HG03025 (cell line): ENCODE measurements at regions not wholly inside any gene's neighbourhood (a gene's known extent, or its start where the extent isn't known, plus 50 kb on each side); places are given as distances from the start of the nearest gene placed in this dataset.
"Not testable (repeated sequence)": the region's sequence is repeated elsewhere in the genome, so short reads cannot be mapped to it uniquely, and the experiment has no call there.

Source experiments
- ATAC-seq: cut with Tn5 transposase; IDR thresholded peaks from one replicate; pipeline ENCODE4 v1.9.1; 2021; ENCODE audit warnings: mild to moderate bottlenecking, moderate library complexity; ENCODE audit not compliant: unreplicated experiment, low FRiP score

GRCh38 chr18:26654616-26655524 lies 106.5 kb upstream of the KCTD1 start:
- ATAC-seq, result no peak

- ATAC-seq, result no peak
These were observed 105.7 kb upstream of the KCTD1 start for GRCh38 chr18:26653943-26654615.

- no peak for ATAC-seq
These were observed 104.1 kb upstream of the KCTD1 start for GRCh38 chr18:26652501-26652900.

GRCh38 chr18:26650310-26651268 lies 102.2 kb upstream of the KCTD1 start:
- no peak for ATAC-seq

GRCh38 chr18:26649193-26649543 lies 100.8 kb upstream of the KCTD1 start:
- no peak for ATAC-seq

GRCh38 chr18:26648509-26649192 lies 100.3 kb upstream of the KCTD1 start:
- no peak for ATAC-seq

DNA sequence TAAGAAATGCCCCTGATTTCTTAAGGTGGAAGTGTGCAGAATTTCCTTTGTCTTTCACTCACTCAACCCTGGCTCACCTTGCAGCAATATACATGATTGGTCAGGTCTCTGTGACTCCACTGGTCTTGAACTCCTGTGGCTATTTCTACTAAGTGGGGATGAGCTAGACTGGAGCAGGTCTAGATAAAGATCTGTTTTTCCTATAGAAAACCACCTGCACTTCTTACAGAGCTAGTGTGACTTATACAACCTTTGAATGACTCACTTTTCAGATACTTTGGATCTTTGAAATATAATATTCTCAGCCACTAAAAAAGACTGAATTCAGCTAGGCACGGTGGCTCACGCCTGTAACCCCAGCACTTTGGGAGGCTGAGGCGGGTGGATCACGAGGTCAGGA lies 98.5 kb upstream of the KCTD1 start:
- no peak for ATAC-seq

DNA sequence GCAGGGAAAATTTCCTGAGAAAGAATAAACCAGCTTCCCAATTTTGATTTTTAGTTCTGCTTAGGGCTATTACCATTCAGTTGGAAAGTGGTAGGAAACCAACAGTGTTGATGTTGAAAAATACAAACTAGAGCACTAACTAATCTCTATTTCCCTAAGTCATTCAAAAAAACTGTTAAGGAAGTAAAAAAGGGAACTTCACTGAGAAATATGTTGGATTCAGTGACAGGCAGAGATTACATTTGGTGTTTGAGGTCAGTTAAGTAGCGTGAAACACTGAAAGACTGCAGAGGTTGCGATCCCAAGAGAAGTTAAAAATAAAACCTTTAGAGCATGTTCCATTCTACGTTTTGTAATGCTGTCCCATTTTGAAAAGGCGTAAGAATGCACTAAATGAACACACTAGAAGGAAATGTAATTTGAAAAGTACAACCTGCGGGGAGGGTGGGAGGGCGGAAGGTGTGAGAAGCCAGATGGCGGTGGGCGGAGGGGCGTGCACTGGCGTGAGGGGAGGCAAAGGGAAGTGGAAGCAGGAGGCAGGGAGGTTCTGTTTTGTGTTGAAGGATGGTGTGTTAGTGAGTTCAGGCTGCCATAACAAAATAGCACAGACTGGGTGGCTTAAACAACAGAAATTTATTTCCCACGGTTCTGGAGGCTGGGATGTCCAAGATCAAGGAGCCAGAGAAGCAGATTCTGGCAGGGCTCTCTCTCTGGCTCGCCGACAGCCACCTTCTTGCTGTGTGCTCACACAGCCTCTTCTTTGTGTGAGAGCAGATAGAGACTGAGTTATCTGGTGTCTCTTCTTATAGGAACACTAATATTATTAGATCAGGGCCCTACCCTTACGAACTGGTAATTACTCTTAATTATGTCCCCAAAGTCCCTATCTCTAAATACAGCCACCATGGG lies 94.3 kb upstream of the KCTD1 start:
- ATAC-seq, result no peak

- no peak for ATAC-seq
These were observed 92.2 kb upstream of the KCTD1 start for GRCh38 chr18:26640541-26640940.

DNA sequence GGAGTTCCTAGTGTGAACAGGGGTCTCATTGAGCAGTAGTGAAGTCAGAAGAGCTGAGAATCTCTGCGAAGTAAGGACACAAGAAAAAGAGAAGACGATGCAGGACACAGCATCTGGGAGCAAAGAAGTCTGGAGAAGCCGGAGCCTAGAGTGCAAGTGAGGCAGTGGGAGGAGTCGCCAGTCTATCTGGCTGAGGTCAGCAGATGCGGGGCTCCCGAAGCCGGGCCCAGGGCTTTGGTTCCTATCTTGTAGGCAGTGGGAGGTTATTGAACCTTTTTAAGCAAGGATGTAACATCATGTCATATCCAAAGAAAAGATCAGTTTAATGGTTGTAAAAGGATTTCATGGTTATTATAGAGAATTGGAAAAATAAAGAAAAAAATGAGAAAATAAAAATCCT lies 90.8 kb upstream of the KCTD1 start:
- no peak for ATAC-seq

DNA sequence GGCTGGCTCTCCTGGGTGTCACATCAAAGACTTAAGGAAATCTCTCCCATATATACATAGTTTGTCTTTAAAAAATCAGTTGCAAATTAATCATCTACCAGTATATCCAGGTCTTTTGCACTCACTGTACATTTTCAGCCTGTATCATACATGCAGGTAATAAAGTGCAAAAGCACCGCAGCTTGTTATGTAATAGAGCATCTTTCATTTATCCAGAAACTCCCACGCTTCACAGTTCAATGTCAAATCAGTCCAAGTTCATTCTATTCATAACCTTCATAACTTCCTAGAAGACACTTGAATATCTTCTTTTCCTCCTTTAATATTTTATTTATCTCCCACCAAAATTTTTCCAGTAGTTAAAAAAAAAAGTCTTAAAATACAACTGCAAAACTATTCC lies 89.6 kb upstream of the KCTD1 start:
- ATAC-seq, result no peak

DNA sequence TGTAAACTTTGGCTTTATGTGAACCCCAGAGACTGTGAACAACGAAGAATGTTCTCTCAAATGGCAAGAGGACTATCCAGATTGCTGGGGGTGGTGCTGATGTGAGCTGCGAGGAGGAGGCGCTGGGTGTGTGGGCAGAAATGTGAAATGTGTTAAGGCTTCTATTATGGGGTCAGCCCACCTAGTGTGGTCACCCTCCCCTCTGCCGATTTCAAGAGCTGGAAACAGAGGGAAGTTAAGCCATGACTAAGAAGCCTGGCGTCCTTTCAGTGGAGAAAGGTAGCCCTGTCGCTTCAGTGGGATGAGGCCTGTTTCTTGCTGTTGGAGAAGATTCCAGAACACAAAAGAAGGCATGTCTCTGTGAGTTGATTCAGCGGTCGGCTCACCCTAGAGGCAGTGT lies 89.0 kb upstream of the KCTD1 start:
- ATAC-seq, result no peak

- no peak for ATAC-seq
These were observed 87.1 kb upstream of the KCTD1 start for GRCh38 chr18:26635466-26635865.

DNA sequence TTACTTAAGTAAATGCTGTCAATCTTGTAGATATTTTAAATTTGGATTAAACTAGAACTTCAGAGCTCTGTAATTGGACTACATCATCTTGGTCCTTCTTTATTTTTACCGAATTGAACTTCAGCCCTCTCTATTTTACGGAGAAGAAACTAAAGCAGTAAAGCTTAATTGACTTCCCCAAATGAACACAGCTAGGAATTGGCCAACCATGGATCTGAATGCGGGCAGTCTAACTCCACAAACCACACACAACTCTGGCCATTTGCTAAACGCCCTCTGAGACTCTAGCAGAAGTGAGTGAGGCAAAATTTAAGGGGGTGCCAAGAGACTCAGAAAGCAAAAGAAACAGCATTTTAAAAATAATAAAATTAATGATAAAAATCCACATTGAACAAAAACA lies 86.3 kb upstream of the KCTD1 start:
- ATAC-seq, result no peak

- ATAC-seq, result no peak
These were observed 82.8 kb upstream of the KCTD1 start for GRCh38 chr18:26631135-26631534.

DNA sequence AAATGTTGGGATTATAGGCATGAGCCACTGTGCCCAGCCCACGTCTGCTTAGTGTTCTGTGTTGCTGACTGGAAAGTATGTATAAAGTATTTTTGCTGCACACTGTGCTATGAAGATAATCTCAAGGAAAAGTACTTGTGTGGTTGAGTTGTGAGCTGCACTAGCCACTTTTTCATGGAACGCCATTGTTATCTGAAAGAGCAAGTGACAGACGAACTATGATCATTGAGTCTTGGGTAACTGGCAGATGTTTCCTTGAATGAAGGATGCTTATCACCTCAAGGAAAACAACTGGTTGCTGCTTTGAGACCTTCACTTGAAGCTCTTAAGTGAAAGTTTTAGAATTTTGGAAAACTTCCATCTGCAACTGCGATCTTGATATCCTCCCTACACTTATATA lies 82.2 kb upstream of the KCTD1 start:
- ATAC-seq, result no peak

DNA sequence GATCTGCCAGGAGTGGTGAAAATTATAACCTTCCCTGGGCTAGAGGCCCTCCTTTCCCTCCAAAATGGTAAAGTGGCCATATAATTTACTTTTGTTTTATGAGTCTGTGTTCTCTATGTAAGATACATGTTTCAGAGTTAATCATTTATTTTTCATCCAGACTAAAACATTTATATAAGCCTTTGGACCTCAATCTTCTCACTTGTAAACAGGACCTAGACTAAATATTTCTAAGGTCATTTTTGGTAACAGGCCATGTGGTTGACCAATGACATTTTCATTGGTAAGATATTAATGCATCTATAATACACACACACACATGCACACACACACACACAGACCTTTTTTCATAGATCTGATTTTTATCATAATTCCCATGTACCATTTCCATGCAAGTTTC lies 79.7 kb upstream of the KCTD1 start:
- no peak for ATAC-seq

- ATAC-seq, result no peak
These were observed 76.1 kb upstream of the KCTD1 start for GRCh38 chr18:26624443-26624842.

- not testable (repeated sequence) for ATAC-seq
These were observed 75.0 kb upstream of the KCTD1 start for GRCh38 chr18:26623314-26623713.
